ENCODE measurements at regions not wholly inside any gene's neighbourhood (a gene's known extent, or its start where the extent isn't known, plus 50 kb on each side); places are given as distances from the start of the nearest gene placed in this dataset.

DNA sequence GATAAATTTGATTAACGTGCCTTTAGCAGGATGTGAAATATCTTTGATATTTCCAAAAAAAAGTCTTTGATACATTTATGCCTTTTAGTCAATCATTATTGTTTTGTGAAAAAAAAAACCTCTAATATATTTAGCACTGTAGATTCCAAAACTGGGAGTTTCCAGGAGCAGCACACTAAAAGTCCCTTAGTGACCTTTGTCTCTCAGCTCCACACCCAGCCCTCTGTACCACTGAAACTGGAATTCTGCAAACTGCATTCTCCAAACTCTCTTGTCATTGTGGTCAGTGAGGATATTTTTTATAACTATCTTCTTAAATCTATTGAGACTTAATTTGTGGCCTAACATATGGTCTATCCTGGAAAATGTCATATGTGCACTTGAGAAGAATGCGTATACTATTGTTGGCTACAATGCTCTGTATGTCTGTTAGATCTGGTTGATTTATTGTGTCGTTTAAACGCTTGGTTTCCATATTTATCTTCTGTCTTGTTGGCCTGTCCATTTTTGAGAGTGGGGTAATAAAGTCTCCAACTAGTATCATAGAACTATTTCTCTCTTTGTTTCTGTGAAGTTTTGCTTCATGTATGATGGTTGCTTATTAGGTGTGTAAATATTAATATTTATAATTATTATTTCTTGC, 73.2 kb upstream of the CNKSR3 start:
- H3K9me3 Mint-ChIP-seq (ENCODE audit: low read depth, unreplicated experiment): no peaks in the 10 kb centered on the region
- H3K27me3 Mint-ChIP-seq (ENCODE audit: unreplicated experiment): no peaks in the 10 kb centered on the region
- TF ChIP-seq, protein P1, sequence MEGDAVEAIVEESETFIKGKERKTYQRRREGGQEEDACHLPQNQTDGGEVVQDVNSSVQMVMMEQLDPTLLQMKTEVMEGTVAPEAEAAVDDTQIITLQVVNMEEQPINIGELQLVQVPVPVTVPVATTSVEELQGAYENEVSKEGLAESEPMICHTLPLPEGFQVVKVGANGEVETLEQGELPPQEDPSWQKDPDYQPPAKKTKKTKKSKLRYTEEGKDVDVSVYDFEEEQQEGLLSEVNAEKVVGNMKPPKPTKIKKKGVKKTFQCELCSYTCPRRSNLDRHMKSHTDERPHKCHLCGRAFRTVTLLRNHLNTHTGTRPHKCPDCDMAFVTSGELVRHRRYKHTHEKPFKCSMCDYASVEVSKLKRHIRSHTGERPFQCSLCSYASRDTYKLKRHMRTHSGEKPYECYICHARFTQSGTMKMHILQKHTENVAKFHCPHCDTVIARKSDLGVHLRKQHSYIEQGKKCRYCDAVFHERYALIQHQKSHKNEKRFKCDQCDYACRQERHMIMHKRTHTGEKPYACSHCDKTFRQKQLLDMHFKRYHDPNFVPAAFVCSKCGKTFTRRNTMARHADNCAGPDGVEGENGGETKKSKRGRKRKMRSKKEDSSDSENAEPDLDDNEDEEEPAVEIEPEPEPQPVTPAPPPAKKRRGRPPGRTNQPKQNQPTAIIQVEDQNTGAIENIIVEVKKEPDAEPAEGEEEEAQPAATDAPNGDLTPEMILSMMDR (IDR thresholded peaks at IDR 0.05; ENCODE audit: unreplicated experiment): no peak
- no peak overlapping the region for H3K4me3 Mint-ChIP-seq (ENCODE audit: low read depth, unreplicated experiment)
- CTCF ChIA-PET: no interaction called here
- H3K4me1 Mint-ChIP-seq (ENCODE audit: low read depth, unreplicated experiment): no peaks in the 10 kb centered on the region
- no peak overlapping the region for H3K27ac Mint-ChIP-seq (ENCODE audit: unreplicated experiment)
- H3K36me3 Mint-ChIP-seq (ENCODE audit: insufficient read depth, unreplicated experiment): no peaks in the 10 kb centered on the region
- intact Hi-C loops (cut with micrococcal nuclease; ENCODE audit: unreplicated experiment): no loop called here
- BruUV-seq (replicated peaks): no TSS peak
- no peak for DNase-seq

DNA sequence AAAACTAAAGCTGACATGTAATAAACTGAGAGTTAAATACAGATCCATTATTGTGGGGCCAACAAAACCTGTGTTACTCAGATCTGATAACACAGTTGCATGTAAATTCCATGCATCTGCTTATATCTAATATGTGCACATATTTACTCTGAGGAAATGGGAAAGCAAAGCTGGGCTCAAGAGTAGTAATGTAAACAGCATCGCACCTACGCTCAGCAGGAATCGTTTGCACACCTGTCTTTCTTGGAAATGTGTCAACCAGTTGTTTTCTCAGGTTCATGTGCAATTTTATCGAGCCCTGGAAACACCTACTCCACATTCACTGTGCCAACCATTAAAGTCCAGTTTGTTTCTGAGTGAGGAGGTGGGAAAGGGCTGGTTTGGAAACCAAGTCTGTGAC, 80.3 kb upstream of the CNKSR3 start:
- TF ChIP-seq, protein P1 (IDR thresholded peaks at IDR 0.05; ENCODE audit: unreplicated experiment): no peak
- CTCF ChIA-PET: no interaction called here
- Mint-ChIP-seq H3K4me3 (ENCODE audit: low read depth, unreplicated experiment) (no peak overlapping the region), H3K27ac (ENCODE audit: unreplicated experiment) (no peak overlapping the region), H3K9me3 (ENCODE audit: low read depth, unreplicated experiment) (no peaks in the 10 kb centered on the region), H3K4me1 (ENCODE audit: low read depth, unreplicated experiment) (no peaks in the 10 kb centered on the region), H3K27me3 (ENCODE audit: unreplicated experiment) (no peaks in the 10 kb centered on the region), H3K36me3 (ENCODE audit: insufficient read depth, unreplicated experiment) (no peaks in the 10 kb centered on the region)
- no peak for DNase-seq
- intact Hi-C loops (cut with micrococcal nuclease; ENCODE audit: unreplicated experiment): no loop called here
- BruUV-seq (replicated peaks): no TSS peak

DNA sequence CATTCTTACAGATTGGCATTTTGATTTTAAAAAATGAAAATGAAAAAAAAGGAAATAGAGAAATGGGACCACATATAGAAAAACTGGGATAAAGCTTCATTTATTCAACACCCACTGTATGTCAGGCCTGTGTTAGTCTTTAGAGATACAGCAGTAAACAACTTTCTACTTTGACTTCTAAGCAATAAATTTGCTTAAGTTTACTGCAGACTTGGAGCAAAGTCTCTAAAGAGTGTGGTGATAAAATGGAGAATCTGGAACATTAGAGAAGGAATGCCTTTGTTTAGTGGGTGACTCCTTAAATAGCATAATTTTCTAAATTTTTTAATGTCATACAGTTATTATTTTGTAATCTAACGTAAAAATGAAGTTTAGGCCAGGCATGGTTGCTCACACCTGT, 80.7 kb upstream of the CNKSR3 start:
- no peak for DNase-seq
- CTCF ChIA-PET: no interaction called here
- Mint-ChIP-seq H3K27me3 (ENCODE audit: unreplicated experiment) (no peaks in the 10 kb centered on the region), H3K36me3 (ENCODE audit: insufficient read depth, unreplicated experiment) (no peaks in the 10 kb centered on the region), H3K9me3 (ENCODE audit: low read depth, unreplicated experiment) (no peaks in the 10 kb centered on the region), H3K4me1 (ENCODE audit: low read depth, unreplicated experiment) (no peaks in the 10 kb centered on the region), H3K4me3 (ENCODE audit: low read depth, unreplicated experiment) (no peak overlapping the region), H3K27ac (ENCODE audit: unreplicated experiment) (no peak overlapping the region)
- intact Hi-C loops (cut with micrococcal nuclease; ENCODE audit: unreplicated experiment): no loop called here
- TF ChIP-seq, protein P1 (IDR thresholded peaks at IDR 0.05; ENCODE audit: unreplicated experiment): no peak
- BruUV-seq (replicated peaks): no TSS peak

DNA sequence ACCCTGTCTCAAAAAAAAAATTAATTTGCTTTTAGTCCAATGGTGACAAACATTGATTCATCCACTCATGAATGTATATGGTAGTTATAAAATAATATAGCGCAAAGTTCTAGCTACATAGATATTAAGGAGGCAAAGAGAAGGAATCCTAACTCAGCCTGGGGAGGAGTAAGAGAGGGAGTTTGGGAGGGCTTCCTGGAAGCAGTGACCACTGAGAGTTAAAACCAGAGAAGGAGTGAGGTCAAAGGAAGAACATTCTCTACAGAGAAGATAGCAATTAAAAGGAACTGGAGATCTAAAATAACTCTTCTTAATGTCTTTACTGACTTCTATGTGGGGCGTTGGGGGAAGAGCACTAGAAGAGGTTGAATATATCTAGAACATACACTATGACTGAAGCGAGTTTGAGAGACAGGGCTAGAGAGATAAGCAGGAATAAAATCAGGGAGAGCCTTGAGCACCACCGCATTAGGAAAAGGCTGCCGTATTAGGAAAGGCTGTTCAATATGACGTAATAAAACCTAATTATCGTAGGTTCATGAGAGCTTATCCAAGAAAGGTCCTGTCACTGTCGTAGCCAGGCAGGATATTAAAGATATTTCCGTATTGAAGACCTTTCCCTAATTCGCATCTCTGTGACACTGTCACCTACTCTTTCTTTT, 81.8 kb upstream of the CNKSR3 start:
- Mint-ChIP-seq H3K36me3 (ENCODE audit: insufficient read depth, unreplicated experiment) (no peaks in the 10 kb centered on the region), H3K9me3 (ENCODE audit: low read depth, unreplicated experiment) (no peaks in the 10 kb centered on the region), H3K27ac (ENCODE audit: unreplicated experiment) (no peak overlapping the region), H3K4me1 (ENCODE audit: low read depth, unreplicated experiment) (no peaks in the 10 kb centered on the region), H3K27me3 (ENCODE audit: unreplicated experiment) (no peaks in the 10 kb centered on the region), H3K4me3 (ENCODE audit: low read depth, unreplicated experiment) (no peak overlapping the region)
- no TSS peak for BruUV-seq (replicated peaks)
- TF ChIP-seq, protein P1 (IDR thresholded peaks at IDR 0.05; ENCODE audit: unreplicated experiment): no peak
- CTCF ChIA-PET: no interaction called here
- intact Hi-C loops (cut with micrococcal nuclease; ENCODE audit: unreplicated experiment): no loop called here
- DNase-seq: no peak

Measured in Calu3 (cell line).